Hepatocyte (in vitro differentiated cells): ENCODE measurements at regions not wholly inside any gene's neighbourhood (a gene's known extent, or its start where the extent isn't known, plus 50 kb on each side); places are given as distances from the start of the nearest gene placed in this dataset.

ENCODE experiments used
- EZH2 ChIP-seq: fragments of 200-600 bp; sonication (generic); IDR thresholded peaks from 2 replicates; pipeline ENCODE4 v1.6.1; 2016; ENCODE audit warnings: antibody characterized with exemption, mild to moderate bottlenecking, borderline replicate concordance
- EZH2phosphoT487 ChIP-seq: fragments of 200-600 bp; sonication (generic); IDR thresholded peaks from one replicate; pipeline ENCODE4 v1.6.1; 2018; ENCODE audit warnings: antibody characterized with exemption, mild to moderate bottlenecking, low read depth, moderate library complexity; ENCODE audit not compliant: unreplicated experiment, severe bottlenecking
- TF ChIP-seq, protein P1 (sequence below): fragments of 200-600 bp; sonication (generic); IDR thresholded peaks from 2 replicates; pipeline ENCODE4 v1.5.1; 2016; ENCODE audit warnings: antibody characterized with exemption, mild to moderate bottlenecking; ENCODE audit not compliant: poor library complexity

DNA sequence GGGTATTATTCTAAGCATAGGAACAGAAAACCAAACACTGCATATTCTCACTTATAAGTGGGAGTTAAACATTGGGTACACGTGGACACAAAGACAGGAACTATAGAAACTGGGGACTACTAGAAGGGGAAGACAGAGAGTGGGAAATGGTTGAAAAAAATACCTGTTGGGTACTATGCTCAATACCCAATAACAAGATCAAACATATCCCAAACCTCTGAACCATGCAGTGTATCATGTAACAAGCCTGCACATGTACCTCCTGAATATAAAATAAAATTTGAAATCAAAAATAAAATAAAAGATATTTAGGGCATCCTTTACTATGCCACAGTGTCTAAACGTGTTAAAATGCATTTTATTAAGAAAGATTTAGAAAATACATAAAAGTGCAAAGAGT, 221.0 kb upstream of the TFPI start:
- TF ChIP-seq, protein P1, sequence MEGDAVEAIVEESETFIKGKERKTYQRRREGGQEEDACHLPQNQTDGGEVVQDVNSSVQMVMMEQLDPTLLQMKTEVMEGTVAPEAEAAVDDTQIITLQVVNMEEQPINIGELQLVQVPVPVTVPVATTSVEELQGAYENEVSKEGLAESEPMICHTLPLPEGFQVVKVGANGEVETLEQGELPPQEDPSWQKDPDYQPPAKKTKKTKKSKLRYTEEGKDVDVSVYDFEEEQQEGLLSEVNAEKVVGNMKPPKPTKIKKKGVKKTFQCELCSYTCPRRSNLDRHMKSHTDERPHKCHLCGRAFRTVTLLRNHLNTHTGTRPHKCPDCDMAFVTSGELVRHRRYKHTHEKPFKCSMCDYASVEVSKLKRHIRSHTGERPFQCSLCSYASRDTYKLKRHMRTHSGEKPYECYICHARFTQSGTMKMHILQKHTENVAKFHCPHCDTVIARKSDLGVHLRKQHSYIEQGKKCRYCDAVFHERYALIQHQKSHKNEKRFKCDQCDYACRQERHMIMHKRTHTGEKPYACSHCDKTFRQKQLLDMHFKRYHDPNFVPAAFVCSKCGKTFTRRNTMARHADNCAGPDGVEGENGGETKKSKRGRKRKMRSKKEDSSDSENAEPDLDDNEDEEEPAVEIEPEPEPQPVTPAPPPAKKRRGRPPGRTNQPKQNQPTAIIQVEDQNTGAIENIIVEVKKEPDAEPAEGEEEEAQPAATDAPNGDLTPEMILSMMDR = no peak
- TF ChIP-seq EZH2phosphoT487 = no peak
- TF ChIP-seq EZH2 = no peak
